ENCODE measurements at regions not wholly inside any gene's neighbourhood (a gene's known extent, or its start where the extent isn't known, plus 50 kb on each side); places are given as distances from the start of the nearest gene placed in this dataset.
"Not testable (repeated sequence)": the region's sequence is repeated elsewhere in the genome, so short reads cannot be mapped to it uniquely, and the experiment has no call there.

DNA sequence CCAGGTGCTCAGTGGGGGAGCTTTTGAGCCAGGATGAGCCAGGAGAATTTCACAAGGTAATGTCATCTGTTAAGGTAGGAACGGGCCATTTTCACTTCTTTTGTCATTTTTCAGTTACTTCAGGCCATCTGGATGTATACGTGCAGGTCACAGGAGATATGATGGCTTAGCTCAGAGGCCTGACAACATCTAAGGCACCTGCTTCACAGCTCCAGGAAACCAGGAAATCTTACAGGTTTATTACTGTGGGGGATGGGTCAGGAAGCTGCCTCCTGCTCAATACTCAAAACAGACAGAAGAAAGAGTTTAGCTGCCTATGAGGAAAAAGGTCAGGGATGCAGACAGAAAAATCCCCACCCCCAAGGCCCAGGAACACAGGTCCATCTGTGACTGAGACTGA is 364.3 kb upstream of the LRP1B start:
- no peak overlapping the region for H2AK5ac ChIP-seq (ENCODE audit: low read length)

DNA sequence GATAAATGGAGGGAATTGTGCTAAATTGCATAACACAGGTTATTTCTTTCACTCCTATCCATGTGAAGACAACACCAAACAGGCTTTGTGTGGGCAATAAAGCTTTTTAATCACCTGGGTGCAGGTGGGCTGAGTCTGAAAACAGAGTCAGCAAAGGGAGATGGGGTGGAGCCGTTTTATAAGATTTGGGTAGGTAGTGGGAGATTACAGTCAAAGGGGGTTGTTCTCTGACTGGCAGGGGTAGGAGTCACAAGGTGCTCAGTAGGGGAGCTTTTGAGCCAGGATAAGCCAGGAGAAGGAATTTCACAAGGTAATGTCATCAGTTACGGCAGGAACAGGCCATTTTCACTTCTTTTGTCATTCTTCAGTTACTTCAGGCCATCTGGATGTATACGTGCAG is 358.8 kb upstream of the LRP1B start:
- not testable (repeated sequence) for H3K4me3 ChIP-seq (ENCODE audit: low read depth, low read length); H2BK5ac ChIP-seq (ENCODE audit: low read depth, low read length, poor library complexity); H3K9ac ChIP-seq (ENCODE audit: low read length); H3K4me1 ChIP-seq (ENCODE audit: control insufficient read depth in 1 of 2, insufficient read depth in 2 of 2, low read length in 2 of 2); H2BK120ac ChIP-seq (ENCODE audit: insufficient read depth, low read length, poor library complexity); H3K27ac ChIP-seq (ENCODE audit: low read depth, low read length); DNase-seq; H3K4me2 ChIP-seq (ENCODE audit: low read length); H3K14ac ChIP-seq (ENCODE audit: low read length); H3K36me3 ChIP-seq (ENCODE audit: control insufficient read depth in 1 of 2, insufficient read depth in 2 of 2, low read length in 2 of 2); H2AK5ac ChIP-seq (ENCODE audit: low read length); H3K79me2 ChIP-seq (ENCODE audit: control insufficient read depth, insufficient read depth, low read length, poor library complexity); H3K27me3 ChIP-seq (ENCODE audit: insufficient read depth, low read length); H3K23ac ChIP-seq (ENCODE audit: low read length); H4K91ac ChIP-seq (ENCODE audit: low read depth, low read length); H4K8ac ChIP-seq (ENCODE audit: low read depth, low read length); H2AFZ ChIP-seq (ENCODE audit: insufficient read depth, low read length, poor library complexity); H3K79me1 ChIP-seq (ENCODE audit: low read length); H3K18ac ChIP-seq (ENCODE audit: low read length); H3K9me3 ChIP-seq (ENCODE audit: insufficient read depth, low read depth, low read length); H2BK12ac ChIP-seq (ENCODE audit: low read length); H4K12ac ChIP-seq (ENCODE audit: low read depth, low read length); H3K4ac ChIP-seq (ENCODE audit: low read depth, low read length)
- no CpG with 5 or more reads among the region's 3 CpGs for WGBS (ENCODE audit: extremely low coverage, insufficient coverage, insufficient read length)

More for the DNA sequence above, 364.3 kb upstream of the LRP1B start:
- Histone ChIP-seq H3K4ac (ENCODE audit: low read depth, low read length) (no peak overlapping the region), H3K27ac (ENCODE audit: low read depth, low read length) (no peak overlapping the region), H4K91ac (ENCODE audit: low read depth, low read length) (no peak overlapping the region), H2BK5ac (ENCODE audit: low read depth, low read length, poor library complexity) (no peak overlapping the region), H4K12ac (ENCODE audit: low read depth, low read length) (no peak overlapping the region), H4K8ac (ENCODE audit: low read depth, low read length) (no peak overlapping the region), H3K4me3 (ENCODE audit: low read depth, low read length) (no peak overlapping the region), H3K36me3 (ENCODE audit: control insufficient read depth in 1 of 2, insufficient read depth in 2 of 2, low read length in 2 of 2) (no peaks in the 10 kb centered on the region), H3K4me1 (ENCODE audit: control insufficient read depth in 1 of 2, insufficient read depth in 2 of 2, low read length in 2 of 2) (no peaks in the 10 kb centered on the region), H2BK120ac (ENCODE audit: insufficient read depth, low read length, poor library complexity) (no peak overlapping the region), H3K9ac (ENCODE audit: low read length) (no peak overlapping the region), H2BK12ac (ENCODE audit: low read length) (no peak overlapping the region), H3K27me3 (ENCODE audit: insufficient read depth, low read length) (no peaks in the 10 kb centered on the region), H3K9me3 (ENCODE audit: insufficient read depth, low read depth, low read length) (no peaks in the 10 kb centered on the region), H3K79me2 (ENCODE audit: control insufficient read depth, insufficient read depth, low read length, poor library complexity) (no peaks in the 10 kb centered on the region), H3K18ac (ENCODE audit: low read length) (no peak overlapping the region), H3K14ac (ENCODE audit: low read length) (no peak overlapping the region), H3K79me1 (ENCODE audit: low read length) (no peaks in the 10 kb centered on the region), H3K4me2 (ENCODE audit: low read length) (no peak overlapping the region), H2AFZ (ENCODE audit: insufficient read depth, low read length, poor library complexity) (no peak overlapping the region), H3K23ac (ENCODE audit: low read length) (no peak overlapping the region)
- DNase-seq, result no peak
- WGBS (ENCODE audit: extremely low coverage, insufficient coverage, insufficient read length), result no CpG with 5 or more reads among the region's 2 CpGs

DNA sequence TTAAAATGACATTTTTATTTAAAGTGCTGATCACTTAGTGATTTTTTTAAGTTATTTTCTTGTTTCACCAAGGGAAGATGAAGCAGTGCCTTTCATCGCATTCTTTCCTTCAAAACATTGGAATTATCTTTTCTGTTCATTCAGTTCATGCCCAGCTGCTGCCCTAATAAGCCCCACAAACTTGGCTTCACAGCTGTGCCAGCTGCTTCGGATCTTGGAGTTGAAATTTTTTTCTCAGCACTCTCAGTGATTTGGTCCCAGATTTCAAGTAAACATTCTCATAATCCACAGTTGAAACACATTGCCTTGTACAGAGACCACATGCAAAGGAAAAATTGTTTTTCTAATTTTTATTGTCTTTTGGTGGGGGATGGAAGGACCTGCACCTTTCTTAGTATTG is 353.3 kb upstream of the LRP1B start:
- H3K27ac ChIP-seq (ENCODE audit: low read depth, low read length), result no peak overlapping the region
- H2AFZ ChIP-seq (ENCODE audit: insufficient read depth, low read length, poor library complexity), result no peak overlapping the region
- H3K4me3 ChIP-seq (ENCODE audit: low read depth, low read length), result no peak overlapping the region
- no peak overlapping the region for H4K8ac ChIP-seq (ENCODE audit: low read depth, low read length)
- WGBS (ENCODE audit: extremely low coverage, insufficient coverage, insufficient read length), result no CpG with 5 or more reads among the region's 2 CpGs
- H4K12ac ChIP-seq (ENCODE audit: low read depth, low read length), result no peak overlapping the region
- no peak overlapping the region for H4K91ac ChIP-seq (ENCODE audit: low read depth, low read length)
- DNase-seq, result no peak
- no peaks in the 10 kb centered on the region for H3K36me3 ChIP-seq (ENCODE audit: control insufficient read depth in 1 of 2, insufficient read depth in 2 of 2, low read length in 2 of 2)
- H3K4ac ChIP-seq (ENCODE audit: low read depth, low read length), result no peak overlapping the region
- no peaks in the 10 kb centered on the region for H3K27me3 ChIP-seq (ENCODE audit: insufficient read depth, low read length)
- no peak overlapping the region for H3K23ac ChIP-seq (ENCODE audit: low read length)
- no peaks in the 10 kb centered on the region for H3K79me1 ChIP-seq (ENCODE audit: low read length)
- peaks cover 4% of the 10 kb centered on the region for H3K9me3 ChIP-seq (ENCODE audit: insufficient read depth, low read depth, low read length)
- H3K18ac ChIP-seq (ENCODE audit: low read length), result no peak overlapping the region
- no peak overlapping the region for H2BK12ac ChIP-seq (ENCODE audit: low read length)
- no peak overlapping the region for H2BK120ac ChIP-seq (ENCODE audit: insufficient read depth, low read length, poor library complexity)
- H3K4me1 ChIP-seq (ENCODE audit: control insufficient read depth in 1 of 2, insufficient read depth in 2 of 2, low read length in 2 of 2), result no peaks in the 10 kb centered on the region
- H3K14ac ChIP-seq (ENCODE audit: low read length), result no peak overlapping the region
- H2BK5ac ChIP-seq (ENCODE audit: low read depth, low read length, poor library complexity), result no peak overlapping the region
- no peak overlapping the region for H3K9ac ChIP-seq (ENCODE audit: low read length)
- H2AK5ac ChIP-seq (ENCODE audit: low read length), result no peak overlapping the region
- H3K4me2 ChIP-seq (ENCODE audit: low read length), result no peak overlapping the region
- no peaks in the 10 kb centered on the region for H3K79me2 ChIP-seq (ENCODE audit: control insufficient read depth, insufficient read depth, low read length, poor library complexity)

DNA sequence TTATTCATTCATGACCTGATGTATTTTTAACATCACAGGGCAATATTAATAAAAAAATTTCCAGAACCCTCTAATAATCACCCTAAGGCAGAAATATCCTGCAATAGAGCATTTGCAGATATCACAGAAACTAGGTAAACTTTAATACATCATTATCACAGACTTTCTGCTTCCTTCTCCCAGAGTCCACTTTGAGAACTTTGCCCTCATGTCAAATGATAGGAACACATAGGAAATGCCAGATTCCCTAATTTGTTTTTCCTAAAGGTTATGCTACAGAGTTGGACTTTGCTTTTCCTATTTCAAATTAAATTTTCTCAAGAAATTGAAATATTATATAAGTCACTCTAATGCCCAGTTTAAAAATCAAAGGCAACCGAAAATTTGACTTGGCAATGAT is 352.8 kb upstream of the LRP1B start:
- H3K4me3 ChIP-seq (ENCODE audit: low read depth, low read length), result no peak overlapping the region

More for the DNA sequence above, 352.8 kb upstream of the LRP1B start:
- Histone ChIP-seq H2BK5ac (ENCODE audit: low read depth, low read length, poor library complexity) (no peak overlapping the region), H3K4me2 (ENCODE audit: low read length) (no peak overlapping the region), H3K79me1 (ENCODE audit: low read length) (no peaks in the 10 kb centered on the region), H3K4ac (ENCODE audit: low read depth, low read length) (no peak overlapping the region), H2BK12ac (ENCODE audit: low read length) (no peak overlapping the region), H3K14ac (ENCODE audit: low read length) (no peak overlapping the region), H3K9me3 (ENCODE audit: insufficient read depth, low read depth, low read length) (peaks cover 4% of the 10 kb centered on the region), H3K9ac (ENCODE audit: low read length) (no peak overlapping the region), H3K27ac (ENCODE audit: low read depth, low read length) (no peak overlapping the region), H3K79me2 (ENCODE audit: control insufficient read depth, insufficient read depth, low read length, poor library complexity) (no peaks in the 10 kb centered on the region), H3K23ac (ENCODE audit: low read length) (no peak overlapping the region), H4K91ac (ENCODE audit: low read depth, low read length) (no peak overlapping the region), H4K12ac (ENCODE audit: low read depth, low read length) (no peak overlapping the region), H3K27me3 (ENCODE audit: insufficient read depth, low read length) (no peaks in the 10 kb centered on the region), H2AFZ (ENCODE audit: insufficient read depth, low read length, poor library complexity) (no peak overlapping the region), H4K8ac (ENCODE audit: low read depth, low read length) (no peak overlapping the region), H3K18ac (ENCODE audit: low read length) (no peak overlapping the region), H3K36me3 (ENCODE audit: control insufficient read depth in 1 of 2, insufficient read depth in 2 of 2, low read length in 2 of 2) (no peaks in the 10 kb centered on the region), H3K4me1 (ENCODE audit: control insufficient read depth in 1 of 2, insufficient read depth in 2 of 2, low read length in 2 of 2) (no peaks in the 10 kb centered on the region), H2BK120ac (ENCODE audit: insufficient read depth, low read length, poor library complexity) (no peak overlapping the region), H2AK5ac (ENCODE audit: low read length) (no peak overlapping the region)
- no peak for DNase-seq
- no CpG with 5 or more reads among the region's 1 CpG for WGBS (ENCODE audit: extremely low coverage, insufficient coverage, insufficient read length)

All from trophoblast cell (in vitro differentiated cells and primary cell).